Body of pancreas (tissue), 4 donors: ENCODE measurements at regions not wholly inside any gene's neighbourhood (a gene's known extent, or its start where the extent isn't known, plus 50 kb on each side); places are given as distances from the start of the nearest gene placed in this dataset.
"Not testable (repeated sequence)": the region's sequence is repeated elsewhere in the genome, so short reads cannot be mapped to it uniquely, and the experiment has no call there.

Source experiments
- ATAC-seq: fragments of 150-250 bp; one replicate; pipeline ENCODE4 v1.9.1; 2016
- DNase-seq, 4 donors: peaks; one replicate each; pipeline ENCODE4 v3.0.0-alpha.2; 2019
- H3K27ac ChIP-seq, 4 donors: fragments of 200-600 bp; sonication (generic); 1 replicate in 3 of 4; 2 replicates in 1 of 4; pipeline versions ENCODE4 v1.5.1 to v1.6.1; 2016 to 2019; ENCODE audit warnings: mild to moderate bottlenecking in 1 of 4, mixed read lengths in 1 of 4, moderate library complexity in 1 of 4
- H3K27me3 ChIP-seq, 2 donors: fragments of 200-600 bp; sonication (generic); one replicate each; pipeline ENCODE4 v1.6.0; 2016; ENCODE audit warnings: mild to moderate bottlenecking in 1 of 2
- H3K36me3 ChIP-seq, 2 donors: fragments of 200-600 bp; sonication (generic); replicated peaks in 1 of 2; 2 replicates each; pipeline ENCODE4 v1.5.1; 2016; ENCODE audit warnings: low read depth in 2 of 2; ENCODE audit not compliant: insufficient read depth in 1 of 2
- H3K4me1 ChIP-seq: fragments of 200-600 bp; sonication (generic); one replicate; pipeline ENCODE4 v1.6.0; 2016
- H3K4me3 ChIP-seq, 2 donors: fragments of 200-600 bp; sonication (generic); 1 replicate in 1 of 2; 2 replicates in 1 of 2; pipeline ENCODE4 v1.5.1; 2016 to 2019
- H3K9me3 ChIP-seq, 3 donors: fragments of 200-600 bp; sonication (generic); 1 replicate in 2 of 3; 2 replicates in 1 of 3; pipeline ENCODE4 v1.5.1; 2016
- CTCF ChIP-seq, 7 experiments: fragments of 450-650 bp in 4 of 7; fragments of 200-600 bp in 3 of 7; sonication (generic) in 3 of 7; IDR thresholded peaks; one replicate each; pipeline ENCODE4 v1.5.1; 2016 to 2019; ENCODE audit warnings: antibody characterized with exemption in 7 of 7
- POLR2A ChIP-seq, 3 donors: fragments of 450-650 bp; IDR thresholded peaks; one replicate each; pipeline ENCODE4 v1.6.1; 2016; ENCODE audit warnings: antibody characterized with exemption in 3 of 3, mild to moderate bottlenecking in 2 of 3
- WGBS, 2 donors: methylation state at CpG; one replicate each; pipeline ENCODE4 v1.1.5; 2017; 5-methylcytosine and 5-hydroxymethylcytosine counted together
- intact Hi-C: fragments of 100-400 bp; cut with DNase I; formaldehyde crosslinking; loops from one replicate; pipeline ENCODE4 v1.15.1; 2023

GRCh38 chrX:99301990-99302389 is 1108.1 kb downstream of the PCDH19 start:
- WGBS, 2 donors = 24 to 29% methylated on average over 2 of the region's 2 CpGs
- TF ChIP-seq POLR2A (IDR thresholded peaks at IDR 0.05) (no peak), CTCF (IDR thresholded peaks at IDR 0.05) (peak in 2 of 7 experiments; percentile 21 to 28)
- no peaks in the 10 kb centered on the region for H3K9me3 ChIP-seq
- H3K27me3 ChIP-seq = no peaks in the 10 kb centered on the region
- ATAC-seq (no peak), DNase-seq (no peak)
- H3K4me1 ChIP-seq = no peaks in the 10 kb centered on the region
- no peak overlapping the region for H3K27ac ChIP-seq
- intact Hi-C loops = no loop called here
- no peaks in the 10 kb centered on the region for H3K36me3 ChIP-seq
- H3K4me3 ChIP-seq = no peak overlapping the region

DNA sequence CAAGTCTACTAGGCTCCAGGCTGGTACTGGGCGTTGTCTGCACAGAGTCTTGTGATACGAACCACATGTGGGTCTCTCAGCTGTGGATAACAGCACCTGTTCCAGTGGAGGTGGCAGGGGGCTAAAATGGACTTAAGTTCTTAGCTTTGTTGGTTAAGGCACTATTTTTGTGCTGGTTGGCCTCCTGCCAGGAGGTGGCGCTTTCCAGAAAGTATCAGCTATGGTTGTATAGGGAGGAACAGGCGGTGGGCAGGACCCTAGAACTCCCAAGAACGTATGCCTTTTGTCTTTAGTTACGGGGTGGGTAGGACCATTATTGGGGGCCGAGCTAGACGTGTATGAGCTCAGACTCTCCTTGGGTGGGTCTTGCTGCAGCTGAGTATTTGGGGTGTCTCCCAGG is 1138.4 kb downstream of the PCDH19 start:
- Histone ChIP-seq H3K4me3 (no peak overlapping the region), H3K27me3 (no peaks in the 10 kb centered on the region), H3K36me3 (no peaks in the 10 kb centered on the region), H3K27ac (no peak overlapping the region), H3K9me3 (no peaks in the 10 kb centered on the region), H3K4me1 (no peaks in the 10 kb centered on the region)
- ATAC-seq (no peak), DNase-seq (no peak)
- intact Hi-C loops = no loop called here
- WGBS, 2 donors = 72 to 100% methylated on average over 1 to 8 of the region's 8 CpGs
- TF ChIP-seq POLR2A (IDR thresholded peaks at IDR 0.05) (no peak), CTCF (IDR thresholded peaks at IDR 0.05) (no peak)

GRCh38 chrX:99266255-99266654 is 1143.8 kb downstream of the PCDH19 start:
- DNase-seq = no peak
- no peak for TF ChIP-seq POLR2A (IDR thresholded peaks at IDR 0.05)
- no peak for TF ChIP-seq CTCF (IDR thresholded peaks at IDR 0.05)
- Histone ChIP-seq H3K4me1 (no peaks in the 10 kb centered on the region), H3K36me3 (no peaks in the 10 kb centered on the region), H3K9me3 (no peaks in the 10 kb centered on the region), H3K27me3 (no peaks in the 10 kb centered on the region), H3K27ac (no peak overlapping the region), H3K4me3 (no peak overlapping the region)
- ATAC-seq = no peak
- intact Hi-C loops = no loop called here
- WGBS, 2 donors = 64 to 86% methylated on average over 2 of the region's 2 CpGs

DNA sequence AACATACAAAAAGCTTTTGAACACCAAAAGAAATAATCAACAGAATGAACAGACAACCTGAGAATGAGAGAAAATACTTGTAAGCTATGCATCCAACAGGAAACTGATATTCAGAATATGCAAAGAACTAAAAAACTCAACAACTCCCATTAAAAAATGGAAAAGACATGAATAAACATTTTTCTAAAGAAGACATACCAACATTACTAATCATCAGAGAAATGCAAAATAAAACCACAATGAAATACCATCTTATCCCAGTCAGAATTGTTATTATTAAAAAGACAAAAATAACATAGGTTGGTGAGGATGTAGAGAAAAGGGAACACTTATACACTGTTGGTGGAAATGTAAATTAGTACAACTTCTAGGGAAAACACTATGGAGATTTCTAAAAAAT is 1161.9 kb downstream of the PCDH19 start:
- TF ChIP-seq POLR2A (IDR thresholded peaks at IDR 0.05) (no peak), CTCF (IDR thresholded peaks at IDR 0.05) (no peak)

DNA sequence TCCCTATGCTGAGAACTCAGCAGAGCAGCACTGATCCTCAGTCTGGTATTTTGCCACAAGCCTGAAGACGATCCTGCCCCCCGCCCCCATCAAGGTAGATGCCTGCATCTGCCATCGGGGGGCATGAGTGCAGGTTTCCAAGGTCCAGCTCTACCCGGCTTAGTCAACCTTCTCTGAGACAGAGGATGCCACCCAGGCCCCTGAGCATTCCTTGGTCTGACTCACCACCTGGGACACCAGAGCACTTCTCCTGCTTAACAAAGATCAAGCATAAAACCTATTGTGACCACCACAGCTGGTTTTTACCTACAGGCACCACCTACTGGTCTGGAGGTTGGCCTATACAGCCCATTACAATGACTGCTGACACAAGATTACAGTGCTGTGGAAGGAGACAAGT is 1168.1 kb downstream of the PCDH19 start:
- H3K36me3 ChIP-seq = no peaks in the 10 kb centered on the region
- no peak overlapping the region for H3K27ac ChIP-seq
- no peaks in the 10 kb centered on the region for H3K9me3 ChIP-seq
- H3K4me3 ChIP-seq = no peak overlapping the region
- TF ChIP-seq CTCF (IDR thresholded peaks at IDR 0.05) = no peak
- DNase-seq (no peak), ATAC-seq (no peak)
- WGBS, 2 donors = 33% methylated on average over 2 of the region's 4 CpGs; no CpG with 5 or more reads in 1 of the 2 donors
- intact Hi-C loops = no loop called here
- no peaks in the 10 kb centered on the region for H3K27me3 ChIP-seq
- H3K4me1 ChIP-seq = no peaks in the 10 kb centered on the region

More for the DNA sequence above, 1161.9 kb downstream of the PCDH19 start:
- no peaks in the 10 kb centered on the region for H3K36me3 ChIP-seq
- DNase-seq (no peak), ATAC-seq (no peak)
- no peaks in the 10 kb centered on the region for H3K27me3 ChIP-seq
- no peak overlapping the region for H3K4me3 ChIP-seq
- H3K9me3 ChIP-seq = no peaks in the 10 kb centered on the region
- no peak overlapping the region for H3K27ac ChIP-seq
- no peaks in the 10 kb centered on the region for H3K4me1 ChIP-seq
- intact Hi-C loops = no loop called here

DNA sequence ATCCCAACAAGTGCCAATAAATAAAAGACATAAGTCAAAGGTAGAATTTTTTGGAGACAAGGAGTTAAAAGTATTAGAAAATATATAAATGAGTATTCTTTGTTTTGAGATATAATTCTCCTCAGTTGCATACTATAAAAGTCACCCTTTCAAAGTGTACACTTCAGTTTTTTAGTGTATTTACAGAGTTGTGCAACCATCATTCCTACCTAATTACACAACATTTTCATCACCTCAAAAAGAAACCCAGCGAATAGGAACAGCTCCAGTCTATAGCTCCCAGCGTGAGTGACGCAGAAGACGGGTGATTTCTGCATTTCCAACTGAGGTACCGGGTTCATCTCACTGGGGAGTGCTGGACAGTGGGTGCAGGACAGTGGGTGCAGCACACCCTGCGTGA is 1175.7 kb downstream of the PCDH19 start:
- ATAC-seq, DNase-seq, intact Hi-C loops, H3K27ac ChIP-seq, H3K4me1 ChIP-seq, H3K9me3 ChIP-seq, H3K4me3 ChIP-seq, H3K36me3 ChIP-seq, H3K27me3 ChIP-seq: not testable (repeated sequence)
- WGBS, 2 donors = 76 to 80% methylated on average over 6 of the region's 6 CpGs
